Progenitor cell of endocrine pancreas (in vitro differentiated cells): ENCODE measurements at regions not wholly inside any gene's neighbourhood (a gene's known extent, or its start where the extent isn't known, plus 50 kb on each side); places are given as distances from the start of the nearest gene placed in this dataset.

Source experiments
- DNase-seq: peaks from one replicate; pipeline ENCODE4 v3.0.0; 2021; ENCODE audit warnings: low spot score; ENCODE audit not compliant: unreplicated experiment
- H3K27ac Mint-ChIP-seq: 2 replicates; pipeline ENCODE4 v1.8.0; 2021; ENCODE audit warnings: mild to moderate bottlenecking, moderate library complexity, mixed read lengths
- H3K27me3 Mint-ChIP-seq: 2 replicates; pipeline ENCODE4 v1.8.0; 2021; ENCODE audit warnings: mixed read lengths
- H3K36me3 Mint-ChIP-seq: 2 replicates; pipeline ENCODE4 v1.8.0; 2022; ENCODE audit warnings: mixed read lengths; ENCODE audit not compliant: insufficient read depth
- H3K4me1 Mint-ChIP-seq: 2 replicates; pipeline ENCODE4 v1.8.0; 2021; ENCODE audit warnings: low read depth, mixed read lengths
- H3K4me3 Mint-ChIP-seq: 2 replicates; pipeline ENCODE4 v1.8.0; 2021; ENCODE audit warnings: low read depth, mild to moderate bottlenecking, moderate library complexity, mixed read lengths
- H3K9me3 Mint-ChIP-seq: 2 replicates; pipeline ENCODE4 v1.8.0; 2021; ENCODE audit warnings: low read depth, mixed read lengths
- TF ChIP-seq, protein P1 (sequence below): fragments of 200-600 bp; sonication (generic); IDR thresholded peaks from one replicate; pipeline ENCODE4 v1.5.0; 2021; ENCODE audit warnings: antibody characterized with exemption, mild to moderate bottlenecking; ENCODE audit not compliant: unreplicated experiment

- DNase-seq: no peak
- Mint-ChIP-seq H3K9me3 (peaks cover 3% of the 10 kb centered on the region), H3K4me3 (no peak overlapping the region), H3K27me3 (peaks cover 58% of the 10 kb centered on the region), H3K4me1 (peaks cover 15% of the 10 kb centered on the region), H3K27ac (no peak overlapping the region), H3K36me3 (no peaks in the 10 kb centered on the region)
- TF ChIP-seq, protein P1, sequence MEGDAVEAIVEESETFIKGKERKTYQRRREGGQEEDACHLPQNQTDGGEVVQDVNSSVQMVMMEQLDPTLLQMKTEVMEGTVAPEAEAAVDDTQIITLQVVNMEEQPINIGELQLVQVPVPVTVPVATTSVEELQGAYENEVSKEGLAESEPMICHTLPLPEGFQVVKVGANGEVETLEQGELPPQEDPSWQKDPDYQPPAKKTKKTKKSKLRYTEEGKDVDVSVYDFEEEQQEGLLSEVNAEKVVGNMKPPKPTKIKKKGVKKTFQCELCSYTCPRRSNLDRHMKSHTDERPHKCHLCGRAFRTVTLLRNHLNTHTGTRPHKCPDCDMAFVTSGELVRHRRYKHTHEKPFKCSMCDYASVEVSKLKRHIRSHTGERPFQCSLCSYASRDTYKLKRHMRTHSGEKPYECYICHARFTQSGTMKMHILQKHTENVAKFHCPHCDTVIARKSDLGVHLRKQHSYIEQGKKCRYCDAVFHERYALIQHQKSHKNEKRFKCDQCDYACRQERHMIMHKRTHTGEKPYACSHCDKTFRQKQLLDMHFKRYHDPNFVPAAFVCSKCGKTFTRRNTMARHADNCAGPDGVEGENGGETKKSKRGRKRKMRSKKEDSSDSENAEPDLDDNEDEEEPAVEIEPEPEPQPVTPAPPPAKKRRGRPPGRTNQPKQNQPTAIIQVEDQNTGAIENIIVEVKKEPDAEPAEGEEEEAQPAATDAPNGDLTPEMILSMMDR: no peak
These were observed 97.2 kb downstream of the VPREB1 start for GRCh38 chr22:22341736-22342135.

GRCh38 chr22:22342697-22343580, 98.4 kb downstream of the VPREB1 start:
- Mint-ChIP-seq H3K4me1 (peaks cover 15% of the 10 kb centered on the region), H3K27ac (no peak overlapping the region), H3K9me3 (no peaks in the 10 kb centered on the region), H3K36me3 (no peaks in the 10 kb centered on the region), H3K4me3 (no peak overlapping the region), H3K27me3 (peaks cover 60% of the 10 kb centered on the region)
- TF ChIP-seq, protein P1: peak; percentile 99
- peak; percentile 93 for DNase-seq

DNA sequence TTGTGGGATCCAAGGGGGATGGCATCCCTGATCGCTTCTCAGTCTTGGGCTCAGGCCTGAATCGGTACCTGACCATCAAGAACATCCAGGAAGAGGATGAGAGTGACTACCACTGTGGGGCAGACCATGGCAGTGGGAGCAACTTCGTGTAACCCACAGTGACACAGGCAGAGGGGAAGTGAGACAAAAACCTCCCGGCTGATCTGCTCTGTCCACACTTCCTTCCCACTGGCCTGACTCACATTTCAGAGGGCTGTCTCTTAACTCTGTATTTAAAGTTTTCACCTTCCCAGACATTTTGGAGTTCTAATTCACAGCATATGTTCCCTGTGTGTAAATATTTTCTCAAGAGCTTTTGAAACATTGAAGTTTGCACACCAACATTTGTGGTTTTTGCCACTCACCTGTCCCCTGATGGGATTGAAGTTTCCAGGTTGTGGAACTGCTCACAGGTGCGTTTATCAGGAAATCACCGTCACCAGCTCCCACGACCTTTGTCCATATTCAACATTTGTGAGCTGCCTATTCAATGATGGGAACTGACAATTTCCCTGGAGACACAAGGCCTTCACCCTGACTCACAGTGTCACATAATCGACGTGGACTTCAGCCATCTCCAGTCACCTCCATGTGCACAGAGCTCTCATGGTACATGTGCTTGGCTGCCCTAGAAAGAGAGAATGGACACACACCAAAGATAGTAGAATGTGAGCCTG, 99.2 kb downstream of the VPREB1 start:
- Mint-ChIP-seq H3K4me1 (peaks cover 15% of the 10 kb centered on the region), H3K27me3 (peaks cover 60% of the 10 kb centered on the region), H3K9me3 (no peaks in the 10 kb centered on the region), H3K27ac (no peak overlapping the region), H3K36me3 (no peaks in the 10 kb centered on the region), H3K4me3 (no peak overlapping the region)
- no peak for DNase-seq
- TF ChIP-seq, protein P1: no peak

- Mint-ChIP-seq H3K36me3 (no peaks in the 10 kb centered on the region), H3K27ac (no peak overlapping the region), H3K9me3 (no peaks in the 10 kb centered on the region), H3K4me1 (peaks cover 15% of the 10 kb centered on the region), H3K4me3 (no peak overlapping the region), H3K27me3 (peaks cover 60% of the 10 kb centered on the region)
- DNase-seq: no peak
- TF ChIP-seq, protein P1: no peak
These were observed 99.8 kb downstream of the VPREB1 start for GRCh38 chr22:22344430-22344829.

DNA sequence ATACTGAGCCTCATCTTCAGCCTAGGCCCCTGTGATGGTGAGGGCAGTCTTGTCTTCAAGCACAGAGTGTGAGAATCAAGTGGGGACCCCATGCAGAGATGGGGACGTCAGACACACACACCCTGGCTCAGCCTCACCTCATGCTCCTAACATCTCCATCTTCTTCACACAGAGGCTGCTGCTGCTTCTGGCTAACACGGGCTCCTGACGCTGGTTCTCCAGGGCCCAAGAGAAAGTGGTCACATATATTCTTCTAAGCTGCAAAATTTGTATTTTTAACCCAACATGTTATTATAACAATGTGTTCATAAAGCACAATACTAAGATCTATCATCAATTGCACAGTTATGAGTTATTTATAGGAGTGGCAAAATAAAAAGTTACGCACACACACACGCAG, 101.2 kb downstream of the VPREB1 start:
- DNase-seq: no peak
- H3K4me1 Mint-ChIP-seq: peaks cover 15% of the 10 kb centered on the region
- no peak overlapping the region for H3K4me3 Mint-ChIP-seq
- H3K27ac Mint-ChIP-seq: no peak overlapping the region
- H3K27me3 Mint-ChIP-seq: peaks cover 60% of the 10 kb centered on the region
- H3K36me3 Mint-ChIP-seq: no peaks in the 10 kb centered on the region
- H3K9me3 Mint-ChIP-seq: no peaks in the 10 kb centered on the region
- TF ChIP-seq, protein P1: no peak
